HG03196 (cell line): ENCODE measurements at regions not wholly inside any gene's neighbourhood (a gene's known extent, or its start where the extent isn't known, plus 50 kb on each side); places are given as distances from the start of the nearest gene placed in this dataset.

ENCODE experiments used
- ATAC-seq: cut with Tn5 transposase; IDR thresholded peaks from one replicate; pipeline ENCODE4 v1.9.1; 2021; ENCODE audit not compliant: unreplicated experiment

- ATAC-seq: no peak
These were observed 121.3 kb downstream of the SEC16B start for GRCh38 chr1:177848577-177848976.

DNA sequence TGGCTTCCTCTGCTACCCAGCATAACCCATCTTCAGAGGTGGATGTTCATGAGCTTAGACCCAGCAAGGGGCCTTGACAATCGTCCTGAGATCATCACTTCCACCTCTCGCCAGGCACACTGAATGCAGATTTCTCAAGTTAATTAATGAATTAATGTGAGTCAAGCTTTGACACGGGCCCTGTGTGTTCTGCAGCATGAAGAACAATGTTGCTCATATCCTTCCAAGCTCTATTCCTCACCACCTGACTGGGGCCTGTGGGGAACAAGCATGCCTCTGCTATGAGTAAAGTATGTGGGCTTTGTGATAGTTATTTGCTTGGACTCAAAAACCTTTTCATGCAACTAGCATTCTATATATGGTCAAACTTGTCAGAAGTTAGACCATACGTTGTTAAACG lies 122.0 kb downstream of the SEC16B start:
- no peak for ATAC-seq

- no peak for ATAC-seq
These were observed 130.9 kb downstream of the SEC16B start for GRCh38 chr1:177838907-177839485.

DNA sequence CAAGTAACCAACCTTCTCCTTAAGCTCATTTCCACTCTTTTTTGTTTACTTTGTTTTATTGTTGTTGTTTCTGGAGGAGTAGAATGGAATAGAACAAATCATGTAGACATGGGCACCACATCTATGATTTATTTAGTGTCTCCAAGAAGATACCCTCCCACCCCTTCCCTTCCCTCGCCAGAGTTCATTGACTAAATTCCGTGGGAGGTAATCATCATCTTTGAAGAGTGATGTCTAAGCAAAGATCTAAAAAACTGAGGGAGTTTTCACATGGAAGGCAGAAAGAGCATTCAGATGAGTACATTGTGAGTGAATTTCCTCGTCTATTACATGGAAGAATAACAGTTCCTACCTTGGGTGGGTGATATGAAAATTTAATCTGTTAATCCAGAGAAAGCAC lies 136.2 kb downstream of the SEC16B start:
- ATAC-seq: no peak

- ATAC-seq: no peak
These were observed 139.2 kb downstream of the SEC16B start for GRCh38 chr1:177830531-177831135.

DNA sequence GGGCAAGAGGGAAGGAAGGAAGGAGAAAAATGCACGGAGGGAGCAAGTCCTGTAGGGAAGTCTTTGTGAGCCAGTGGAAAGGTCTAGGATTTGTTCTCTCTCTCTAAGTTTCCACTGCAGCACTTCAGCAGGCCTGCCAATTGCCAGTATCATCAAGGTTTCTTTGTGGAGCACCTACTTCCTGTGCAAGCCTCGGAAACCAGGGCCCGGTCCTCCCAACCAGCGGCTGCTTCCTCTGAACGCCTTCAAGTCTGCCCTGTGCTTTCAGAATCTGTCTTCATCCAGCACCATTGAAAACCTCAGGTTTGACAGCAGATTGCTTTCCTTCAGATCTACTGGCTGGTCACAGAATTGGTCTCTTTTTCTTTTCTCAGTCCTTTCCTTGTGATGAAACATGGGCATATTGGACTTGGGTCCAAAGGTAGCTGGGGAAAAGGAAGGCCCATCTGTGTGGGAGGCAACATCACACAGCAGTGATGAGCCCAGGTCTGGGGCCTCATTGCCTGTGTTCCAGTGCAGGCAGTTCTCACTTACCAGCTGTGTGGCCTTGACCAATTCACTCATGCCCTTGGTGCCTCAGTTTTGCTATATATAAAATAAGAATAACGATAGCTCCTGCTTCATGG lies 144.5 kb downstream of the SEC16B start:
- no peak for ATAC-seq

DNA sequence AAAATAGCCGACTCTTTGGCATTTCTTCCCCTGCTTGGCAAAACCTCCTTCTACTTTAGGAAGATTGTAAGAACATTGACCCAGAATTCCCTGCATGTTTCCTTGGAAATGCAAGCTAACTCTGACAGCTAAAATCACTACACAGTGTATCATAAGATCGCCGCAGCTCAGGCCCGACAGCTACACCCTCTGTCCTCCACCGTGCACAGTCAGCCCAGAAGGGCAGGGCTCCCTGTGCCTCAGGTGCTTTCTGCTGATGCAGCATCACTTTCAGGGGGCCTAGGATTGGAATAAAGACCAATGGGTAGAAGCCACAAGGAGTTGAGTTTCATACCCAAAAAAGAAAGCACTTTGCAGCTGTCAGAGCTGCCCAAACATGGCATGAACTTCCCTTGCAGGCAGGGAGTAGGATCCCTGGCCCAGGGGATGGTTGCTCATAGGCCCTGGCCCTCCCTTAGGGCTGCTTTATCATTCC lies 145.3 kb downstream of the SEC16B start:
- ATAC-seq: peak; percentile 55

DNA sequence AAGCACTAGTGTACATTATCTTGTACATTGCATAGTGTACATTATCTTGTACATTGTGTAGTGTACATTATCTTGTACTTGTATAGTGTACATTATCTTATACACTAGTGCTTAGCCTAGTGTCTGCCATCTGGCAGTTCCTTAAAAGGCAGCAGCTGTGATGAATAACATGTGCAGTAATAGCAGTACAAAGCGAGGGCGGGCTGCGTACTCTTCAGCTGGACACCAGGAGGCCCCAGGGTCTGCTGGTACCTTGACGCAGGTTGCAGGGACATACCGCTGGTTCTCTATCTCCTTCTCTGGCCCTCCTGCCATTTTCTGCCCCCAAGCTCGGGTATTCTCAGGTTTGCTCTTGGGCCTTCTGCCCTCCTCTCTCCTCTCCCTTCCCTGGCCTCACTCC lies 149.6 kb downstream of the SEC16B start:
- ATAC-seq: no peak

GRCh38 chr1:177817937-177818875 lies 151.7 kb downstream of the SEC16B start:
- peak; percentile 91 for ATAC-seq

DNA sequence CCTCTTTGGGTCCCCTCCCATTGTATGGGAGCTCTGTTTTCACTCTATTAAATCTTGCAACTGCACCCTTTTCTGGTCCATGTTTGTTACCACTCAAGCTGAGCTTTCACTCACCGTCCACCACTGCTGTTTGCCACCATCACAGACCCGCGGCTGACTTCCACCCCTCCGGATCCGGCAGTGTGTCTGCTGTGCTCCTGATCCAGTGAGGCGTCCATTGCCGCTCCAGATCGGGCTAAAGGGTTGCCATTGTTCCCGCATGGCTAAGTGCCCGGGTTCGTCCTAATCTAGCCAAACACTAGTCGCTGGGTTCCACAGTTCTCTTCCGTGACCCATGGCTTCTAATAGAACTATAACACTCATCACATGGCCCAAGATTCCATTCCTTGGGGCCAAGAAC lies 157.2 kb downstream of the SEC16B start:
- ATAC-seq: no peak

DNA sequence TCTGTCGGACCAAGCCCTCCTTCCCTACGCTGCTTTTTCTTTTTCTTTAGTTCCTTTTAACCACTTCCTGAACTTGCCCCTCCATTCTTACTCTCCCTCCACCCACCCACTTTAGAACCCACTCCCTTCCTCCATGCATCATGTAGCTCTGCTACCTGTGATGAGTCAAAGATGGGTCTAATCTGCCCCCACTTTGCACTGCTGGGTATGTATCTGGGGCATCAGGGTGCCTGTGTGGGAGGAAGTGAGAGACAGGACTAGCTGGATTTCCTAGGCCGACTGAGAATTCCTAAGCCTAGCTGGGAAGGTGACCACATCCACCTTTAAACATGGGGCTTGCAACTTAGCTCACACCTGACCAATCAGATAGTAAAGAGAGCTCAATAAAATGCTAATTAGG lies 157.7 kb downstream of the SEC16B start:
- ATAC-seq: no peak

DNA sequence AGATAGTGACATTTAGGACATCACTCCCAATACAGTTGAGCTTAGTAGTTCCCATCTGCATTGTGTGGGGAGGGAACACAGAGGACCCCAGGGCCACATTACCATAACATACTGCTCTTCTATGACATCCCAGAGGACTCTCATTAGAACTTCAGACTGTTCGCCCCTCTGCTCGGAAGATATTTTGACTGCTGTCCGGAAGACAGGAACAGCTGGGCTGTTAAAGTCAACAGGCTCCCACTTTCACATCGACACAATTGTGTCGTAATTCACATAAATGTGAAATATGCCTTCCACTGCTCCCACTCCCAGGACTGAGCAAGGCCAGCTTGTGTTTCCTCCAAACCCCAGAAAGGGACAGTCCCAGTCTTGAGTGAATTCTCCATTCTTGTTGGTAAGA lies 158.4 kb downstream of the SEC16B start:
- no peak for ATAC-seq

DNA sequence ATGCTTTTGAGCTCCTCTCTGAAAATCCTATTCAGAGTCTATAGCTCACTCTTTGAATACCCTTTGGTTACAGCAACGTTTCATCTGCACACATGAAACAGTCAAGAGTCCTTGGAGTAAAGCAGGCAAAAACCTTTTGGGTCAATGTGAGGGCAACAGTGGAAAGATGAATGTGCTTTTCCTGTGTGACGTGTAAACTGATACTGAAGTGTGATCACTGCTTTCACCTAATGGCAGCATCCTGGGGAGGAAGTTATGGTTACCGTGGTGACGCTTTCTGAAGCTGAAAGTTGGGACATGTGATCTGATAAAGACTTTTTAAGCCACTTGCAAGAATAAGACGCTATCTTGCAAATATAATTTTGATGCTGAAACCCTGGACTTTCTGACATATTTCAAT lies 160.0 kb downstream of the SEC16B start:
- peak; percentile 95 for ATAC-seq

DNA sequence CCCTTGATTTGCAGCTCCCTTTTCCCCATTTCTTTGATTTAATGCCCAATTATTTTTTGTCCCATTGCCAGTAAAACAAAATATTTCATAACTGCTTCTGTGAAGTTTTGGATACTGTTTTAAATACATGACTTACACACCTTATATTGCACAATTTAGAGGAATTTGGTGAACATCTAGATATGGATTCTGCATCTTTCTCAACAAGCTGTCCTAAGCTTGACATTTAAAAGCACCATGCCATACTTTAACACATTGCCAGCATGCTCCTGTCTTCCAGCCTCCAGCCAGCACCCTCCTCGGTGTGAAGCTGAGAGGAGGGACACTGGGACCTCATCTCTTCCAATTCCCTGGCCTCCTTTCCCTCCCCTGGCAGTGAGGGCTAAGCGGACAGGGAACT lies 167.6 kb downstream of the SEC16B start:
- ATAC-seq: no peak

DNA sequence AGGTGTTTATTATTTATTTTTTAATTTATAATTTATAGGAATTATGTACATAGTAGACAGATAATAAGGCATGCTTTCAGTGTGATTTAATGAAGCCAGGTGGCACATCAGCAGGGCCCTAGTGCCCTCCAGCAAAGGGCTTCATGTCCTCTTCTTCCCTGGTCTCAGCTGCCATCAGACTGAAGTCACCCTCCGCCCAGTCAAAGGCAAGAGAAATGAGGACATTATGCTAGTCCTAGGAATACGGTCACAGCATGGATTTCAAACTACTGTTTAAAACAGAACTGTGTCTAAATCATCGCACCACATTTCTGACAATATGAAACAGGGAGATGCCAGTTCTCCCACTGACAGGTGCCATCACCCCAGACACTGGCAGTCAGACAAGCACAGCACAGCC lies 168.1 kb downstream of the SEC16B start:
- no peak for ATAC-seq

- peak; percentile 78 for ATAC-seq
These were observed 169.3 kb downstream of the SEC16B start for GRCh38 chr1:177800400-177801088.

GRCh38 chr1:177799746-177800145 lies 170.1 kb downstream of the SEC16B start:
- no peak for ATAC-seq

DNA sequence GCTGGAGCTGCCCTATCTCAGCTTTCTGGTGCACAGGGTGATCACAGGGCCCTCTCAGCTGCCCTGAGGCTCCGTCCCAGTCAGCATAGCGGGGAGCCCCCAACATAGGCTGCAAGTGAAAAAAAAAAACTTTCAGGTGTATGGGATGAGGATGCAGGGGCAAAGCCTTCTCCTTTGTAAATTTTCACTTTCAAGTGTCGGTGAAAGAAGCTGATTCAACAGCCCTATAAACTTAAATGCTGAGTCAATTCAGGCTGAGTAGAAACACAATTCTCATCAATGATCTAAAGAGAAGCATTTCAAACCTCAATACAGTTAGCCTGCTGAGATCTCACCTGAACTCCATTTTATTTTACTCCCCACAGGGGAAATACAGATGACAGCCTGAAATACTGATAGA lies 171.2 kb downstream of the SEC16B start:
- ATAC-seq: peak; percentile 36

- ATAC-seq: no peak
These were observed 173.3 kb downstream of the SEC16B start for GRCh38 chr1:177796561-177796960.

- ATAC-seq: no peak
These were observed 175.4 kb downstream of the SEC16B start for GRCh38 chr1:177794376-177794991.
